ENCODE measurements at regions not wholly inside any gene's neighbourhood (a gene's known extent, or its start where the extent isn't known, plus 50 kb on each side); places are given as distances from the start of the nearest gene placed in this dataset.

- TF ChIP-seq, protein P1, sequence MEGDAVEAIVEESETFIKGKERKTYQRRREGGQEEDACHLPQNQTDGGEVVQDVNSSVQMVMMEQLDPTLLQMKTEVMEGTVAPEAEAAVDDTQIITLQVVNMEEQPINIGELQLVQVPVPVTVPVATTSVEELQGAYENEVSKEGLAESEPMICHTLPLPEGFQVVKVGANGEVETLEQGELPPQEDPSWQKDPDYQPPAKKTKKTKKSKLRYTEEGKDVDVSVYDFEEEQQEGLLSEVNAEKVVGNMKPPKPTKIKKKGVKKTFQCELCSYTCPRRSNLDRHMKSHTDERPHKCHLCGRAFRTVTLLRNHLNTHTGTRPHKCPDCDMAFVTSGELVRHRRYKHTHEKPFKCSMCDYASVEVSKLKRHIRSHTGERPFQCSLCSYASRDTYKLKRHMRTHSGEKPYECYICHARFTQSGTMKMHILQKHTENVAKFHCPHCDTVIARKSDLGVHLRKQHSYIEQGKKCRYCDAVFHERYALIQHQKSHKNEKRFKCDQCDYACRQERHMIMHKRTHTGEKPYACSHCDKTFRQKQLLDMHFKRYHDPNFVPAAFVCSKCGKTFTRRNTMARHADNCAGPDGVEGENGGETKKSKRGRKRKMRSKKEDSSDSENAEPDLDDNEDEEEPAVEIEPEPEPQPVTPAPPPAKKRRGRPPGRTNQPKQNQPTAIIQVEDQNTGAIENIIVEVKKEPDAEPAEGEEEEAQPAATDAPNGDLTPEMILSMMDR (IDR thresholded peaks at IDR 0.05): no peak
- no peak for TF ChIP-seq POLR2AphosphoS5 (IDR thresholded peaks at IDR 0.05)
- TF ChIP-seq EP300 (IDR thresholded peaks at IDR 0.05; ENCODE audit: low read depth): no peak
- TF ChIP-seq POLR2A (IDR thresholded peaks at IDR 0.05): no peak
Measured at GRCh38 chr9:84121991-84122523, 141.5 kb downstream of the RMI1 start.
